ENCODE measurements at regions not wholly inside any gene's neighbourhood (a gene's known extent, or its start where the extent isn't known, plus 50 kb on each side); places are given as distances from the start of the nearest gene placed in this dataset.

GRCh38 chr18:75125382-75126331, 83.3 kb downstream of the PTGR3 start:
- DNase-seq (no peak), ATAC-seq (peak in 3 of 4 donors; percentile 7 to 36 (median 25))
- Histone ChIP-seq H3K4me1 (no peaks in the 10 kb centered on the region), H3K27ac (no peak overlapping the region), H3K4me3 (no peak overlapping the region), H3K27me3 (no peaks in the 10 kb centered on the region), H3K36me3 (no peaks in the 10 kb centered on the region), H3K9me3 (no peaks in the 10 kb centered on the region)
- TF ChIP-seq POLR2A (IDR thresholded peaks at IDR 0.05) (no peak), CTCF (IDR thresholded peaks at IDR 0.05) (no peak)
- intact Hi-C loops (cut with DNase I) = no loop called here
- WGBS (ENCODE audit: insufficient coverage, low coverage, low lambda C conversion rate, missing lambda C conversion rate) = 66% methylated on average over 6 of the region's 44 CpGs

- no peak for TF ChIP-seq POLR2A (IDR thresholded peaks at IDR 0.05)
- no peak for TF ChIP-seq CTCF (IDR thresholded peaks at IDR 0.05)
- 76% methylated on average over 11 of the region's 16 CpGs for WGBS (ENCODE audit: insufficient coverage, low coverage, low lambda C conversion rate, missing lambda C conversion rate)
- Histone ChIP-seq H3K9me3 (no peaks in the 10 kb centered on the region), H3K4me1 (no peaks in the 10 kb centered on the region), H3K36me3 (no peaks in the 10 kb centered on the region), H3K27me3 (no peaks in the 10 kb centered on the region), H3K27ac (no peak overlapping the region), H3K4me3 (no peak overlapping the region)
- intact Hi-C loops (cut with DNase I) = no loop called here
- DNase-seq = no peak
- ATAC-seq = no peak
Measured at GRCh38 chr18:75124991-75125381, 84.0 kb downstream of the PTGR3 start.

GRCh38 chr18:75124551-75124950, 84.4 kb downstream of the PTGR3 start:
- intact Hi-C loops (cut with DNase I) = no loop called here
- Histone ChIP-seq H3K27ac (no peak overlapping the region), H3K36me3 (no peaks in the 10 kb centered on the region), H3K4me3 (no peak overlapping the region), H3K4me1 (no peaks in the 10 kb centered on the region), H3K27me3 (no peaks in the 10 kb centered on the region), H3K9me3 (no peaks in the 10 kb centered on the region)
- 71% methylated on average over 6 of the region's 14 CpGs for WGBS (ENCODE audit: insufficient coverage, low coverage, low lambda C conversion rate, missing lambda C conversion rate)
- no peak for ATAC-seq
- no peak for TF ChIP-seq POLR2A (IDR thresholded peaks at IDR 0.05)
- TF ChIP-seq CTCF (IDR thresholded peaks at IDR 0.05) = no peak
- no peak for DNase-seq

GRCh38 chr18:75123113-75123512, 85.8 kb downstream of the PTGR3 start:
- Histone ChIP-seq H3K27ac (no peak overlapping the region), H3K4me1 (no peaks in the 10 kb centered on the region), H3K36me3 (no peaks in the 10 kb centered on the region), H3K9me3 (no peaks in the 10 kb centered on the region), H3K4me3 (no peak overlapping the region), H3K27me3 (no peaks in the 10 kb centered on the region)
- no peak for ATAC-seq
- WGBS (ENCODE audit: insufficient coverage, low coverage, low lambda C conversion rate, missing lambda C conversion rate) = 73% methylated on average over 5 of the region's 12 CpGs
- TF ChIP-seq CTCF (IDR thresholded peaks at IDR 0.05) = no peak
- TF ChIP-seq POLR2A (IDR thresholded peaks at IDR 0.05) = no peak
- no peak for DNase-seq
- intact Hi-C loops (cut with DNase I) = no loop called here
